GM21381 (cell line): ENCODE measurements at regions not wholly inside any gene's neighbourhood (a gene's known extent, or its start where the extent isn't known, plus 50 kb on each side); places are given as distances from the start of the nearest gene placed in this dataset.

Source experiments
- ATAC-seq: cut with Tn5 transposase; IDR thresholded peaks from one replicate; pipeline ENCODE4 v1.9.1; 2021; ENCODE audit warnings: mild to moderate bottlenecking, moderate library complexity; ENCODE audit not compliant: unreplicated experiment

DNA sequence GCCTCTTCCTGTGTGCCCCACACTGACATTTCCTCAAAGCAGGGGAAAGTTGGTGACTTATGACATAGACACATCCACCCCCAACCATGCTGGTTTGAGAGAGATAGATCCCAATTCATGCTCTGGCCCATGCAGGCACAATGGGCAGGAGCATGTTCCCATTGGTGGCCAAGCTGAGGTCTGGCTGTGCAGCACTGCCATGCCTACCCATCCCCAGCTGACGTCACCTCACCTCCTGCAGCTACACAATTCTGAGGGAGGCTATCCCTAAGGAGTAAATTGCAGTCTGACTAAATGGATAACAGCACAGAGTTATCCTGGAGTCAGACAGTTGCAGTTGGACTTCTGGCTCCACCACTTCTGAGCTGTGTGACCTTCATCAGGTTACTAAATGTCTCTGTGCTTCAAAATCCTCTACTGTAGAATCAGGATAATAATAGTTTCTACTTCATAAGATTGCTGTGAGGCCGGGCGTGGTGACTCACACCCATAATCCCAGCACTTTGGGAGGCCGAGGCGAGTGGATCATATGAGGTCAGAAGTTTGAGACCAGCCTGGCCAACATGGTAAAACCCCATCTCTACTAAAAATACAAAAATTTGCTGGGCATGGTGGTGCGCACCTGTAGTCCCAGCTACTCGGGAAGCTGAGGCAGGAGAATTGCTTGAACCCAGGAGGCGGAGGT lies 323.9 kb downstream of the BCL11B start:
- no peak for ATAC-seq

DNA sequence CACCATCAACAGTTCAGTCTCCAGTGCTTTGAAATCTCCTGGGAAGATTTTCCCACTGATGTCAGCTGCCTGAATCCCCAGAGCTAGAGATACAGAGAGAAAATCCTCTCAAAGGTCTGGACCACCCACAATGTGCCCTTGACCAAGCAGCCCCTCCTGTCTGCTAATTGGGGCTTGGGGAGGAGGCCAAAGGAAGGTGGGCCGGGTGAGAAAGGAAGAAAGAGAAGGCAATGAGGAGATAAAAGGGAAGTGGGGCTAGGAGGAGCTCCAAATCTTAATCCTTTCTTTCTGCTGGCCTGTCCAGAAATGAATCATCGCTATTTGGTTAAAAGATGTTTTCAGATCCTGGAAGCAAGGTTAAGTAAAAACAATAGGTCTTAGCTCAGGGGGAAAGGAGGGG lies 322.9 kb downstream of the BCL11B start:
- ATAC-seq, result no peak

DNA sequence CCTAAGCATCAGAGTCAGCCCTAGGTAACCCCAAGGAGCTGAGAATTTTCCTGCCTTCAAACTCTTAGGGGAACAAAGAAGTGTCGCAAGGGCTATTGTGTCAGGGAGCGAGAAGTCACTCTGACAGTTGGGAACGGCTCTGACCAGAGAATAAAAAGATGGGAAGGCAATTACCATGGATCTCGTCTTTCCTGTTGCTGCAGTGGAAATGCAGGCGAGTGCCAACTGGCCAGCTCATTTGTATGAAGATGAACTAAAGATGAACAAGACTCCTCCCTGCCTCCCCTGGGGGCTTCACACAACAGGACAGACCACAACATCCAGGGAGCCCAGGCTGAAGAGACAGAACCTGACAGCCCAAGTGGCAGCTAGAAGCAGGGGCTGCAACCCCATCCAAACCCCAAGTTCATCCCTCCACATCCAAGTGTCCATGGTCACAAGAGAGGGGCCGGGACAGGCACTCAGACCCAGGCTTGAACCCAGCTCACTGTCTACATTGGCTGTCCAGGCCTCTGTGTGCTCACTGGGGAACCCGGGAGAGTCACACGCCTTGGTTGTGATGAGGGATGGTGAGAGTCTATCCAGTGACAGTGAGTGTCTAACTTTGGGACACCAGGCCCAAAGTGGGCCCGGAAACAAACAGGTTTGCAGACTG lies 322.4 kb downstream of the BCL11B start:
- no peak for ATAC-seq

DNA sequence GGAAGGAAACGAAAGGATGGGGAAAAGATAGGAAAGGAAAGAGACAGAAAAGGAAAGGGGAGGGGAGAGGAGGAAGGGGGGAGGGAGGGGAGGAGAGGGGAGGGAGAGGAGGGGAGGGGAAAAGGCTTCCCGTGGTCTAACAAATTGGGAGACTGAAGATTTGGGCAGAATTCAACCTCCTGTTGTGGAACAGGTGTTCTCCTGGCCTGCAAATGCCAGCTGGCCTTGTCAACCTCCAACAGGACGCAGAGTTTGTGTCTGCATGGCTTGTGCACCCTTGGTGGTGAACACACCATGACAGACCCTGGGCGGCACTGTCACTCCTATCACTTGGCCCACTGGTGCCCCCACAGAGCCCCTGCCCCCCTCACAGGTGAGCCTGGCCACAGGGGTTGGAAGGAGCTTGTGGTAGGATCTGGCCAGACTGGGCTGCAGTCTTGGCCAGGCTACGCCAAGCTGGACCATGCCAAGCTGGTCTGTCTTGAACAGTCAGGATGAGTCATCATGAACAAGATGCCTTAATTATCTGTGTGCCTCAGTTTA lies 321.6 kb downstream of the BCL11B start:
- ATAC-seq, result no peak

DNA sequence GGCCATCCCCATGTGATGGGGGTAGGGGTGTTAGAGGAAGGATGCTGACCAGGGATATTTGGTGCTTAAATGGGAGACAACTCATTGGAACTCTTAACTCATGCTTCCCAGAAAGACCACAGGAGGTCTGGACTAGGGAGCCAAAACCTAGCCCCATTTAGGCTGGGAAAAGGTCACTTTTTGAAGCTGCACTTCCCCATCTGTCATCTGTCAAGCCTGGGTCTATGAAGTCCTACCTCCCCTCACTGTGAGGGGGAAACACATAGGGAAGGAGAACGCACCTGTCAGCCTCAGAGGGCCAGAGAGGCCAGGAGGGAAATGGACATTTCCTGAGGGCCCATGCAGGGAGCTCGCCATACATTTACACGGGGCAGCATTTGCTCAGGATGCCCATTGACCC lies 321.0 kb downstream of the BCL11B start:
- ATAC-seq, result no peak

GRCh38 chr14:98951521-98952152 lies 320.4 kb downstream of the BCL11B start:
- no peak for ATAC-seq

DNA sequence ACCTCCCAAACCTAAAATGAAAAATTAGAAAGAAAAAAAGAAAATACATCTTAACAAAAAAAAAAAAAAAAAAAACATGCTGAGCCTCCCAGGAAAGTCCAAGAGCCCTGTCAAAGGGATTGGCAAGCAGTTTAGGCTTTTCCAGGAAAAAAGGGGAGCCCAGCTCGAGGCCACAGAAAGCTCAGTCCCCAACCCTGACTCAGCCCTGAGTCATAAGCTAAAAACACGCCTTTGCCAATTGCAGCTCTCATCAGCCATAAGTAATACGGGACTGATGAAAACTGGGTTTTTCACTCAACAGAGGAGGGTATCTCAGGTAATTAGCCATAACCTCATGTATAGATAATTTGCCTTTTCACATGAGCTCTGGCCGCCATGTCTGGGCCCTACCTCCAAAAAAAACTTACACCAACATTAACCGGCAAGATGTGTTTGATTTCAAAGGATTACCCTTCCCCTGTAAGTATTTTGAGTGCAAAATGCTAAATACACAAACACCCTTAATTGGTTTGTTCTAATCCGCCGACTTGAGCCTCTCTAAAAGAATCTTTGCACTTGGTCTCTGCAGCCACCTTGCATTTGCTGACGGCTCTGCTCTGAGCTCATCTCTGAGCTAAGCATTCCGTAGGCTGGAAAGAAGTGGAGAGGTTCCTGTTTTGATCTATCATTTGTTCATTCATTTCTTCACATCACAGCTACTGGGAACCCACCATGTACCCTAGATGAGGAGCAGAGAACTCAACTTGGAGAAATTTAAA lies 319.2 kb downstream of the BCL11B start:
- no peak for ATAC-seq

- no peak for ATAC-seq
These were observed 318.2 kb downstream of the BCL11B start for GRCh38 chr14:98953551-98954348.

- no peak for ATAC-seq
These were observed 317.5 kb downstream of the BCL11B start for GRCh38 chr14:98954349-98955000.

GRCh38 chr14:98955036-98955740 lies 316.8 kb downstream of the BCL11B start:
- ATAC-seq, result no peak

- no peak for ATAC-seq
These were observed 316.3 kb downstream of the BCL11B start for GRCh38 chr14:98955741-98956070.

GRCh38 chr14:98956181-98956580 lies 315.8 kb downstream of the BCL11B start:
- ATAC-seq, result no peak

DNA sequence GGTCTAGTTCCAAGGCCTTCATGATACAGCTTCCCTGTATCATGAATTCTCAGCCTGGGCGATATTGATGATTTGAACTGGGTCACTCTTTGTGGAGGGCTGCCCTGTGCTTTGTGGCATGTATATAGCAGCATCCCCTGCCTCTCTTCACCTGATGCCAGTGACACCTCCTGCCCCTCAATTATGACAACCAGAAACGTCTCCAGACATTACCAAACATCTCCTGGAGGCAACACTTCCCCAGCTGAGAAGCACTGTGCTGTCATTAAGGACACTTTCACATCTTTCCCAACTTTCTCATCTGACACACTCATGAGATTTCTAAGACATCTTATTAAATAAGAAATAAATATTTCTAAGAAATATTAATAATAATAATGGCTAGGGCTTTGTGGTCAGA lies 315.3 kb downstream of the BCL11B start:
- no peak for ATAC-seq

GRCh38 chr14:98957211-98958047 lies 314.6 kb downstream of the BCL11B start:
- ATAC-seq, result no peak

GRCh38 chr14:98958048-98958631 lies 313.9 kb downstream of the BCL11B start:
- ATAC-seq, result no peak

DNA sequence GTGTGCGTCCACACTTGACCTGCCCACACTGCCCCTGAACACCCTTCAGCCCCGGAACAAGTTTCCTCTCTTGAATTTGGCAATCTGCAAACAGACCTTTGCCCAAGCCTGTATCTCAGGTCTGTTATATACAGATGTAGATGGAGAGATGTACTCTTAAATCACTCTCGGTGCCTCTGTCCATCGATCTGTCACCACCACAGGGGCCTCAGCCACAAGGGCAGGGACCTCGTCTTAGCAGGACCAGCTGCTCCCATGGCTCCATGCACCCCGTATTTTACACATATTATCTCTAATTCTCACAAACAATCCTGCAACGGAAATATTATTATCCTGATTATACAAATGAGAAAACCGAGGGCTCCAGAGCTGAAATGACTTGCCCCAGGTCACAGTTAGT lies 313.4 kb downstream of the BCL11B start:
- ATAC-seq, result no peak

- no peak for ATAC-seq
These were observed 312.6 kb downstream of the BCL11B start for GRCh38 chr14:98959410-98959809.

- no peak for ATAC-seq
These were observed 311.9 kb downstream of the BCL11B start for GRCh38 chr14:98959958-98960616.
